ENCODE measurements at regions not wholly inside any gene's neighbourhood (a gene's known extent, or its start where the extent isn't known, plus 50 kb on each side); places are given as distances from the start of the nearest gene placed in this dataset.
"Not testable (repeated sequence)": the region's sequence is repeated elsewhere in the genome, so short reads cannot be mapped to it uniquely, and the experiment has no call there.

DNA sequence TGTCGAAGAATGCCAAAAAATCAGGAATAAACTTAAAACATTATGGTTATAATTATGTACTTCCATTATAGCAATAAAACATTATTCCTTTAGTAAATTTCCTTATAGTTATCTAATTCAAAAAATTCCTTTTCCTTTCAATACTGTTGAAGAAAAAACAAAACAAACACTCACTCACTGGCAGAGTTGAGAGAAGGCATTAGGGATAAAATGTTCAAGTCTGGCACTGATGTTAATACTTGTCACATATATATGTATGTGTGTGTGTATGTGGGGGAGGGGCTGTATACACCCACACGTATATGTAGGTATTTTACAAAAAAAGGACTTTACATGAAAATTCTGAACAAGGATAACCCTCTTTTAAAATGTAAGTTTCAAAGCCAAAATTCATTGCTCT is 150.2 kb upstream of the MEOX2 start:
- no peak overlapping the region for H3K4me3 ChIP-seq (ENCODE audit: low read depth, low read length)

DNA sequence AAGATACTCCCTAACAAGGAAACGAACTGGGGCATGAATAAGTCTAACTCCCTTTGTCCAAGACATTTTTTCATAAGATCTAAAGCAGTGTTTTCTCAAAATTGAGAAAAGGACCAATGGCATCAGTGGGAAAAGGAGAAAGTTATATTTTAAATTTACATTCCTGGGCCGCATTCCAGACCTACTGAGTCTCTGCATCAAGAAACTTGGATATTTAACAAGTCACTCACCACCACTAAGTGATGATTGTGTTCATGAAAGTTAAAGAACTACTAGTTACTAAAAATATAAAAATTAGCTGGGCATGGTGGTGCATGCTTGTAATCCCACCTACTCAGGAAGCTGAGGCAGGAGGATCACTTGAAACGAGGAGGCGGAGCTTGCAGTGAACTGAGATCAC is 149.6 kb upstream of the MEOX2 start:
- no peak overlapping the region for H3K4me3 ChIP-seq (ENCODE audit: low read depth, low read length)

DNA sequence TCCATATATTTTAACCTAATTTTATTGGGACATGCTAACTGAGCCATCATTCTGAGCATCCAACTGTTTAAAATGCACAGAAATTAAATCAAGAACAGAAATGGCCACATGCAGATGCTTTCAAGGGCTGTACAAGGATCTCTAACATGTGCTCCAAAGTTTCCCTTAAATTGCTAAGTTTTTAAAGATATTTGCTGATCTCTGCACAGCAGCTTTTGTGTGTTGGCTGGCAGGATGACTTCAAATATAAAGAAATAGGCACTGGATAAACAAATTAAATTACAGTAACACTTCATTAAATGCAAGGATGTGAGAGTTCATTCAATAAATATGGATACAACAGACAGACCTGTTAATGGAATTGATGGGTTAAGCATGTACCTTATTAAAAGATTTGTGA is 148.0 kb upstream of the MEOX2 start:
- no peak overlapping the region for H3K4me3 ChIP-seq (ENCODE audit: low read depth, low read length)

- H3K4me3 ChIP-seq (ENCODE audit: low read depth, low read length): no peak overlapping the region
Measured at GRCh38 chr7:15832996-15833395, 146.5 kb upstream of the MEOX2 start.

DNA sequence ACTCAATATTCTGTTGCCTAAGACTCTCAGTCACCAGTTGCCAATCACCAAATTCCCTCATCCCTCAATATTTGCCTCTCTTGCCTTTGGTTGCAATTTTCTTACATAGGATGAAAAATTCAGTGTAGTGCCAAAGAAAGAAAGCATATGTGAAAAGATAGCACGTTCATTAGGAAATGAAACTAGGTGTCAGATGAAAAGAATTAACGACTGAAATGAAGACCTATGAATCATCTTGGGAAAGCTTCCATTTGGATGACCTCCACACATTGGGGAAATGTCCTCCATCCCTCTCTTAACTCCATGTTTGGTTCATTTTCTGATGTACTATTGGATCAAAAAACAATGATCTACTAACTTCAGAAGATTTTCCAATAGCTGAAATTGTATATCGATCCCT is 145.1 kb upstream of the MEOX2 start:
- H3K4me3 ChIP-seq (ENCODE audit: low read depth, low read length): no peak overlapping the region

DNA sequence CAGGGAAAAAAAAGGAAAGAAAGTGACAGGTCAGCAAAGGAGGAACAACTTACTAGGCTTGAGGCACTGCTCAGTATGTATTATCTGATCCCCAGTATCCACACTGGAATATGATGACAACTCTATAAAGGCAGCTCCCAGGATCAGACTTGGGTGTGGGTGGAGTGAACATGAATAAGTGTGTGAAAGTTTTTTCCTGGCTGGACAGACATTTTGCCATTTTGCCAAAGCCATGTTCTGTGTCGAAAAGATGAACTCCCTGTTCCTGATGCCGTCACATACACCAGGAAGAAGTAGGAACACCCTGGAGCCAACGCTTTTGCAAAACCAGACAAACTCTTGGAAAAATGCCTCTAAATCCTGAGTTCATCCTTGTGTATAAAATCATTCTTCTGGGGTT is 143.2 kb upstream of the MEOX2 start:
- H3K4me3 ChIP-seq (ENCODE audit: low read depth, low read length): no peak overlapping the region

- H3K4me3 ChIP-seq (ENCODE audit: low read depth, low read length): no peak overlapping the region
Measured at GRCh38 chr7:15828881-15829280, 142.4 kb upstream of the MEOX2 start.

GRCh38 chr7:15821484-15822427 is 135.3 kb upstream of the MEOX2 start:
- H3K4me3 ChIP-seq (ENCODE audit: low read depth, low read length): no peak overlapping the region

DNA sequence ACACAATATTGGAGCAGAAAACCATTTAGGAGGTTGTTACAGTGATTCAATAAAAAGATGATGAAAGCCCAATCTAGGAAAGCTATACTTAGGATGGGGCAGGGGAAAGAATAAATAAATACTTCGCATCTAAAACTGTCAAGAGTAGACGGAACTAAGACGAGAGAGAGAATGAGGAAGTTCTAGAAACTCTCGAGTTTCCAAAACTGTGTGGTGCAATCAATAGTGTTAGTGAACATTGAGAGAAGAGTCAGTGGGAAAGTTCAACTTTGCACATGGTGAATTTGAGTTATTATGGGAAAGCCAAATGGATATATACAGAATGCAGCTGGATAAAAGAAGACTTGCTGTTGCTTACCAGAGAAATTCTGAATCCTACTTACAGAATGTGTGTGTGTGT is 133.8 kb upstream of the MEOX2 start:
- H3K4me3 ChIP-seq (ENCODE audit: low read depth, low read length): no peak overlapping the region

DNA sequence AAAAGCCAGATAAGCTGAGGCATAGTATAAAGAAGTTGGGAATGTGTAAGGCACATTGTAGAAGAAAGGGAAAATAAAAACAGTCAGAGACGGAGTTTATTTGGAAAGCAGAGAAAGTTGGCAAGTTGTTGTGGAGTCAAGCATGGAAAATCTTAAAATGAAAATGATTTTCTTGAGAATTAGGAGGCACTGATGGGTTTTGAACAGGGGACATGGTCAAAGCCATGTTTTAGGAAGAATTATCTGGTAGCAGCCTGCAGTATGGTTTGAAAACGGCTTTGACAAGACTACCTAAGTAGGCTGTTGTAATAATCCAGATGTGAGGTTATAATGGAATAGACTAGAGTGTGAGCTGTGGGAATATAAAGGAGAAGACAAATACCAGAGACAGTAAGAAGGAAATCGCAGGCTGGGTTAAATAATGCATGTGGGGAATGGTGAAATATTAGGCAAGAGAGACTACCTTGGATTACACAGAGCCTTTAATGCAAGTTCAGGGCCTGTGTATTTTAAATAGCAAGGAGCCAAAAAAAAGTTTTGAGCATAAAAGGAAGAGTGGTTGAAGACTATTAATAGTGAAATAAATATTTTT is 130.4 kb upstream of the MEOX2 start:
- H3K4me3 ChIP-seq (ENCODE audit: low read depth, low read length): no peak overlapping the region

GRCh38 chr7:15813448-15813847 is 127.0 kb upstream of the MEOX2 start:
- H3K4me3 ChIP-seq (ENCODE audit: low read depth, low read length): peak overlapping the region; percentile 4

DNA sequence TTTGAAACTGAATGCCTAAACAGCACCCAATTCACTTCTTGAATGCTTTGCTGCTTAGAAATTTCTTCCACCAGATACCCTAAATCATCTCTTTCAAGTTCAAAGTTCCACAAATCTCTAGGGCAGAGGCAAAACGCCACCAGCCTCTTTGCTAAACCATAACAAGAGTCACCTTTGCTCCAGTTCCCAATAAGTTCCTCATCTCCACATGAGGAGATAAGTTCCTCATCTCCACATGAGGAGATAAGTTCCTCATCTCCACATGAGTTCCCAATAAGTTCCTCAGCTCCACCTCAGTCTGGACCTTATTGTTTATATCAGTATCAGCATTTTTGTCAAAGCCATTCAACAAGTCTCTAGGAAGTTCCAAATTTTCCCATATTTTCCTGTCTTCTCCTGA is 123.9 kb upstream of the MEOX2 start:
- not testable (repeated sequence) for H3K4me3 ChIP-seq (ENCODE audit: low read depth, low read length)

GRCh38 chr7:15809936-15810335 is 123.5 kb upstream of the MEOX2 start:
- H3K4me3 ChIP-seq (ENCODE audit: low read depth, low read length): not testable (repeated sequence)

DNA sequence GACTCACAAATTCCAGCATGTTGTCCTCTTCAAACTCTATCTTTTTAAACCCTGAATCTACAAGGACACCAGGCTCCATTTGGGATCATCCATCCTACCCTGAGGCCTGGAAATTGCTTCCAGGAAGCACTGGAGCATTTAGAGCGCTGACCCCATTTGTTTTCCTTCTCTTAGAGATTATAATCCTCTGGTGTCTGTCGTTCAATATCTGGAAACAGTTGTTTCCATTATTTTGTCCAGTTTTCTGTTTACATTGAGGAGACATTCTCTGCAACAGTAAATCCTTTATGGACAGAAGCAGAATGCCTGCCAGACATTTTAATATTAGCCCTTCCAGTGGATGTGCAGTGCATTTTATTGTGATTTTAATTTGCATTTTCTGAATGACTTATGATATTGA is 119.4 kb upstream of the MEOX2 start:
- H3K4me3 ChIP-seq (ENCODE audit: low read depth, low read length): no peak overlapping the region

- H3K4me3 ChIP-seq (ENCODE audit: low read depth, low read length): no peak overlapping the region
Measured at GRCh38 chr7:15802425-15802824, 115.9 kb upstream of the MEOX2 start.

DNA sequence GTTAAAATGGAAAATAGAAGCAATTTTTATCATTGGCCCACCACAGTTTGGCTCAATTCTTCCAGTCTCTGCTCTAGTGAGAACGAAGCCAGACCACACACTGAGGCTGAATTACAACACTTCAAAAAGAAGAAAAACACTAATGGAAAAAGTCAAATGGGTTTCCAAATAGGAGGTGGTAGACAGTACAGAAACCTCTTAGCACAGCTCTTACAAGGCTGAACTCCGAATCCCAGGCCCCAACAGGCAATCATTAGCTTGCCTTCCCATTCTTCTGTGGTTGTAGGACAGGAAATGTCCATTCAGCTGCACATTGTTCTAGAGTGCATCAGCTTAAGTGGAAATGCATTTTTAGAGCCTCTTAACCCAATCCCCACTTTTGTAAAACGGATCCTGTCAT is 115.1 kb upstream of the MEOX2 start:
- no peak overlapping the region for H3K4me3 ChIP-seq (ENCODE audit: low read depth, low read length)

GRCh38 chr7:15801041-15801440 is 114.6 kb upstream of the MEOX2 start:
- H3K4me3 ChIP-seq (ENCODE audit: low read depth, low read length): no peak overlapping the region

DNA sequence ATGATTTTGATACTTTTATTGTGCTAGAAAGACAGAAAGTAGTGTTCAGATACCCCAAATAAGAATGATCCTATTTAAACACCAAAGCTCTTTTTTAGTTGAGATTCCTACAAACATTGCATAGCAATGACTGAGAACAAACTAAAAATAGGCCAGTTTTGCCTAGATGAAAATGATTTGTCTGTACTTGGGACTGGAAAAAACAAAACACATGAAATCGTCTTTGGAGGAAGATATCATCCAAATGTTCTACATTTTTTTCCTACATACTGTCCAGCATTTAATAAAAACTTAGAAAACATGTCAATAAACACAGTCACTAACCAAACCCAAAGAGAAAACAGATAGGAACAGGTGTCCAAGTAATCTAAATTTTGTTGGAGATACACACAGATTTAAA is 111.6 kb upstream of the MEOX2 start:
- H3K4me3 ChIP-seq (ENCODE audit: low read depth, low read length): no peak overlapping the region

- no peak overlapping the region for H3K4me3 ChIP-seq (ENCODE audit: low read depth, low read length)
Measured at GRCh38 chr7:15795393-15795792, 108.9 kb upstream of the MEOX2 start.

DNA sequence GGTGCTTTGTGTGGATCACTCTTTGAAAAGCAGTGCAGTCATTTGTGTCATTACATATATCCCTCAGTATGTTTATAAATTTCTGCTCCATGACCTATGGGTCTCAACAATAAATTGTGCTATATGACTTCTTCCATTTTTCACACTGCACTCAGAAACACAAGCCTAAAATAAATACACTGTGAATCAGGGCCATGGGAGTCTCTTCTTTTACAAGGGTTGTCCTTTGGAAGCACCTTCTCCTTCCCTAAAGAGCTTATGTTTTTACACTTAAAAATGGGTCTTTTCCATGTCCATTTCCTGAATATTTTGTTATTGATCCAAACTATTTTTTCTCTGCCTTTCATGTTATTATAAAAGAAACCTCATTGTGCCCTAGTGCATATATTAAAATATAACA is 108.3 kb upstream of the MEOX2 start:
- no peak overlapping the region for H3K4me3 ChIP-seq (ENCODE audit: low read depth, low read length)

- H3K4me3 ChIP-seq (ENCODE audit: low read depth, low read length): no peak overlapping the region
Measured at GRCh38 chr7:15784694-15785030, 98.2 kb upstream of the MEOX2 start.

GRCh38 chr7:15783987-15784693 is 97.7 kb upstream of the MEOX2 start:
- H3K4me3 ChIP-seq (ENCODE audit: low read depth, low read length): no peak overlapping the region
